Testis (tissue), 2 donors: ENCODE measurements at regions not wholly inside any gene's neighbourhood (a gene's known extent, or its start where the extent isn't known, plus 50 kb on each side); places are given as distances from the start of the nearest gene placed in this dataset.

Source experiments
- POLR2A ChIP-seq: fragments of 450-650 bp; IDR thresholded peaks from one replicate; pipeline ENCODE4 v1.6.1; 2017; ENCODE audit warnings: antibody characterized with exemption, mild to moderate bottlenecking, moderate library complexity
- TF ChIP-seq, protein P1 (sequence below), 3 experiments: fragments of 450-650 bp in 2 of 3; fragments of 200-600 bp in 1 of 3; sonication (generic) in 1 of 3; IDR thresholded peaks; one replicate each; pipeline ENCODE4 v1.5.1; 2016 to 2019; ENCODE audit warnings: antibody characterized with exemption in 3 of 3, mild to moderate bottlenecking in 2 of 3, moderate library complexity in 1 of 3

DNA sequence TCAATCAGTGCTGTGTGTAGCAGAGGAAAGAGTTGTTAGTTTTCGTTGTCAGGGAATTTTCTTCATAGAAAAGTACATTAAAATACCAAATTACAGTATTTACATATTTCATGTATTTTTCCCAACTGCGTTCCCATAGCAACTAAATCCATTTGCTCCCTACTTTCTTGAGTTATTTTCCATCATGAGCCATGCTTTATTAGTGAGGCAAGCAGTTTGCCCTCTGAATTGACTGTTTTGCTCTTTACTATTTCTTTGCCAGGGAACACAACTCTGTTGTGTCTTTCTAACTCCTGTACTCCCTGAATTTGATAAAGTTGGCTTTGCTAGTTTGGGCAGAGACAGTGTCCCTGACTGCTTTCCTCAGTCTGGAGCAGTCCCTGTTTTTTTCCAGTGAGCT is 276.2 kb upstream of the SLC30A5 start:
- TF ChIP-seq, protein P1, sequence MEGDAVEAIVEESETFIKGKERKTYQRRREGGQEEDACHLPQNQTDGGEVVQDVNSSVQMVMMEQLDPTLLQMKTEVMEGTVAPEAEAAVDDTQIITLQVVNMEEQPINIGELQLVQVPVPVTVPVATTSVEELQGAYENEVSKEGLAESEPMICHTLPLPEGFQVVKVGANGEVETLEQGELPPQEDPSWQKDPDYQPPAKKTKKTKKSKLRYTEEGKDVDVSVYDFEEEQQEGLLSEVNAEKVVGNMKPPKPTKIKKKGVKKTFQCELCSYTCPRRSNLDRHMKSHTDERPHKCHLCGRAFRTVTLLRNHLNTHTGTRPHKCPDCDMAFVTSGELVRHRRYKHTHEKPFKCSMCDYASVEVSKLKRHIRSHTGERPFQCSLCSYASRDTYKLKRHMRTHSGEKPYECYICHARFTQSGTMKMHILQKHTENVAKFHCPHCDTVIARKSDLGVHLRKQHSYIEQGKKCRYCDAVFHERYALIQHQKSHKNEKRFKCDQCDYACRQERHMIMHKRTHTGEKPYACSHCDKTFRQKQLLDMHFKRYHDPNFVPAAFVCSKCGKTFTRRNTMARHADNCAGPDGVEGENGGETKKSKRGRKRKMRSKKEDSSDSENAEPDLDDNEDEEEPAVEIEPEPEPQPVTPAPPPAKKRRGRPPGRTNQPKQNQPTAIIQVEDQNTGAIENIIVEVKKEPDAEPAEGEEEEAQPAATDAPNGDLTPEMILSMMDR (IDR thresholded peaks at IDR 0.05) = no peak
- no peak for TF ChIP-seq POLR2A
